OCI-LY7 (cell line): ENCODE measurements at regions not wholly inside any gene's neighbourhood (a gene's known extent, or its start where the extent isn't known, plus 50 kb on each side); places are given as distances from the start of the nearest gene placed in this dataset.
"Not testable (repeated sequence)": the region's sequence is repeated elsewhere in the genome, so short reads cannot be mapped to it uniquely, and the experiment has no call there.

Source experiments
- EZH2phosphoT487 ChIP-seq: fragments of 200-600 bp; sonication (generic); IDR thresholded peaks from 2 replicates; pipeline ENCODE4 v1.6.1; 2018; ENCODE audit warnings: low read depth, borderline replicate concordance, mild to moderate bottlenecking, mixed run types, antibody characterized with exemption, low read length, moderate library complexity, mixed read lengths
- TF ChIP-seq, protein P1 (sequence below): fragments of 200-600 bp; sonication (generic); conservative IDR thresholded peaks from 2 replicates; pipeline ENCODE4 v1.5.1; 2014; ENCODE audit warnings: mild to moderate bottlenecking, antibody characterized with exemption, low read length, moderate library complexity, mixed read lengths

- TF ChIP-seq, protein P1, sequence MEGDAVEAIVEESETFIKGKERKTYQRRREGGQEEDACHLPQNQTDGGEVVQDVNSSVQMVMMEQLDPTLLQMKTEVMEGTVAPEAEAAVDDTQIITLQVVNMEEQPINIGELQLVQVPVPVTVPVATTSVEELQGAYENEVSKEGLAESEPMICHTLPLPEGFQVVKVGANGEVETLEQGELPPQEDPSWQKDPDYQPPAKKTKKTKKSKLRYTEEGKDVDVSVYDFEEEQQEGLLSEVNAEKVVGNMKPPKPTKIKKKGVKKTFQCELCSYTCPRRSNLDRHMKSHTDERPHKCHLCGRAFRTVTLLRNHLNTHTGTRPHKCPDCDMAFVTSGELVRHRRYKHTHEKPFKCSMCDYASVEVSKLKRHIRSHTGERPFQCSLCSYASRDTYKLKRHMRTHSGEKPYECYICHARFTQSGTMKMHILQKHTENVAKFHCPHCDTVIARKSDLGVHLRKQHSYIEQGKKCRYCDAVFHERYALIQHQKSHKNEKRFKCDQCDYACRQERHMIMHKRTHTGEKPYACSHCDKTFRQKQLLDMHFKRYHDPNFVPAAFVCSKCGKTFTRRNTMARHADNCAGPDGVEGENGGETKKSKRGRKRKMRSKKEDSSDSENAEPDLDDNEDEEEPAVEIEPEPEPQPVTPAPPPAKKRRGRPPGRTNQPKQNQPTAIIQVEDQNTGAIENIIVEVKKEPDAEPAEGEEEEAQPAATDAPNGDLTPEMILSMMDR = not testable (repeated sequence)
- TF ChIP-seq EZH2phosphoT487 = not testable (repeated sequence)
Observed at GRCh38 chr1:605279-605678, 81.2 kb downstream of the OR4F16 start.
